PFSK-1 (cell line): ENCODE measurements at regions not wholly inside any gene's neighbourhood (a gene's known extent, or its start where the extent isn't known, plus 50 kb on each side); places are given as distances from the start of the nearest gene placed in this dataset.

Source experiments
- FOXP2 ChIP-seq: optimal IDR thresholded peaks from 2 replicates; pipeline ENCODE3; 2011; ENCODE audit warnings: borderline replicate concordance, control low read depth, inconsistent platforms; ENCODE audit not compliant: insufficient read depth; ENCODE audit errors: extremely low read length, extremely low read depth
- POLR2AphosphoS5 ChIP-seq: IDR thresholded peaks from 2 replicates; pipeline ENCODE4 v1.6.1; 2012; ENCODE audit warnings: low read depth, mild to moderate bottlenecking, control low read depth, low read length, moderate library complexity
- SIN3A ChIP-seq: IDR thresholded peaks from 2 replicates; pipeline ENCODE4 v1.6.1; 2012; ENCODE audit warnings: mild to moderate bottlenecking, low read length, moderate library complexity, borderline replicate concordance; ENCODE audit not compliant: insufficient read depth
- TAF1 ChIP-seq: IDR thresholded peaks from 2 replicates; pipeline ENCODE4 v1.6.1; 2012; ENCODE audit warnings: low read length, control low read depth, borderline replicate concordance; ENCODE audit not compliant: insufficient read depth
- TF ChIP-seq, protein P1 (sequence below), 2 experiments: IDR thresholded peaks; 2 replicates each; pipeline versions ENCODE4 v1.6.1 to v1.8.0; 2011 to 2012; ENCODE audit warnings: low read depth in 2 of 2, low read length in 2 of 2, control low read depth in 1 of 2, inconsistent platforms in 1 of 2, mild to moderate bottlenecking in 1 of 2, moderate library complexity in 1 of 2; ENCODE audit not compliant: insufficient read depth in 1 of 2

GRCh38 chr4:140255927-140256326, 101.9 kb upstream of the MAML3 start:
- no peak for TF ChIP-seq TAF1
- TF ChIP-seq, protein P1, sequence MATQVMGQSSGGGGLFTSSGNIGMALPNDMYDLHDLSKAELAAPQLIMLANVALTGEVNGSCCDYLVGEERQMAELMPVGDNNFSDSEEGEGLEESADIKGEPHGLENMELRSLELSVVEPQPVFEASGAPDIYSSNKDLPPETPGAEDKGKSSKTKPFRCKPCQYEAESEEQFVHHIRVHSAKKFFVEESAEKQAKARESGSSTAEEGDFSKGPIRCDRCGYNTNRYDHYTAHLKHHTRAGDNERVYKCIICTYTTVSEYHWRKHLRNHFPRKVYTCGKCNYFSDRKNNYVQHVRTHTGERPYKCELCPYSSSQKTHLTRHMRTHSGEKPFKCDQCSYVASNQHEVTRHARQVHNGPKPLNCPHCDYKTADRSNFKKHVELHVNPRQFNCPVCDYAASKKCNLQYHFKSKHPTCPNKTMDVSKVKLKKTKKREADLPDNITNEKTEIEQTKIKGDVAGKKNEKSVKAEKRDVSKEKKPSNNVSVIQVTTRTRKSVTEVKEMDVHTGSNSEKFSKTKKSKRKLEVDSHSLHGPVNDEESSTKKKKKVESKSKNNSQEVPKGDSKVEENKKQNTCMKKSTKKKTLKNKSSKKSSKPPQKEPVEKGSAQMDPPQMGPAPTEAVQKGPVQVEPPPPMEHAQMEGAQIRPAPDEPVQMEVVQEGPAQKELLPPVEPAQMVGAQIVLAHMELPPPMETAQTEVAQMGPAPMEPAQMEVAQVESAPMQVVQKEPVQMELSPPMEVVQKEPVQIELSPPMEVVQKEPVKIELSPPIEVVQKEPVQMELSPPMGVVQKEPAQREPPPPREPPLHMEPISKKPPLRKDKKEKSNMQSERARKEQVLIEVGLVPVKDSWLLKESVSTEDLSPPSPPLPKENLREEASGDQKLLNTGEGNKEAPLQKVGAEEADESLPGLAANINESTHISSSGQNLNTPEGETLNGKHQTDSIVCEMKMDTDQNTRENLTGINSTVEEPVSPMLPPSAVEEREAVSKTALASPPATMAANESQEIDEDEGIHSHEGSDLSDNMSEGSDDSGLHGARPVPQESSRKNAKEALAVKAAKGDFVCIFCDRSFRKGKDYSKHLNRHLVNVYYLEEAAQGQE (IDR thresholded peaks at IDR 0.05; ENCODE audit: insufficient read depth in 1 of 2, low read depth in 2 of 2, low read length in 2 of 2), result no peak
- TF ChIP-seq POLR2AphosphoS5, result no peak
- no peak for TF ChIP-seq FOXP2
- TF ChIP-seq SIN3A, result no peak

- no peak for TF ChIP-seq SIN3A
- TF ChIP-seq FOXP2, result no peak
- no peak for TF ChIP-seq POLR2AphosphoS5
- TF ChIP-seq TAF1, result no peak
- TF ChIP-seq, protein P1 (IDR thresholded peaks at IDR 0.05; ENCODE audit: insufficient read depth in 1 of 2, low read depth in 2 of 2, low read length in 2 of 2), result no peak
These were observed 101.5 kb upstream of the MAML3 start for GRCh38 chr4:140255467-140255866.

GRCh38 chr4:140254651-140255299, 100.8 kb upstream of the MAML3 start:
- TF ChIP-seq FOXP2 (no peak), TAF1 (no peak), POLR2AphosphoS5 (no peak), SIN3A (no peak)
- TF ChIP-seq, protein P1 (IDR thresholded peaks at IDR 0.05; ENCODE audit: insufficient read depth in 1 of 2, low read depth in 2 of 2, low read length in 2 of 2), result no peak

- TF ChIP-seq TAF1 (no peak), SIN3A (no peak), FOXP2 (no peak), POLR2AphosphoS5 (no peak)
- TF ChIP-seq, protein P1 (IDR thresholded peaks at IDR 0.05; ENCODE audit: insufficient read depth in 1 of 2, low read depth in 2 of 2, low read length in 2 of 2), result no peak
These were observed 99.6 kb upstream of the MAML3 start for GRCh38 chr4:140253556-140254027.
